ENCODE measurements at regions not wholly inside any gene's neighbourhood (a gene's known extent, or its start where the extent isn't known, plus 50 kb on each side); places are given as distances from the start of the nearest gene placed in this dataset.

- H4K8ac ChIP-seq (replicated peaks; ENCODE audit: insufficient read length, low read depth, low read length) = no peak overlapping the region
- Mint-ChIP-seq H3K36me3 (ENCODE audit: insufficient read depth in 1 of 3, low read depth in 3 of 3) (no peaks in the 10 kb centered on the region), H3K9me3 (no peaks in the 10 kb centered on the region), H3K4me3 (no peak overlapping the region), H3K27me3 (ENCODE audit: low read depth) (no peaks in the 10 kb centered on the region), H3K4me1 (0 out of 4 replicates have a peak, but pooled peaks cover 0 to 2% of the 10 kb centered on the region in 2 experiments), H3K27ac (no peak overlapping the region)
- H2BK20ac ChIP-seq (ENCODE audit: low read depth, low read length, poor library complexity, severe bottlenecking) = no peak overlapping the region
- no CpG with 5 or more reads among the region's 3 CpGs for whole genome bisulfite sequencing (ENCODE audit: extremely low coverage, insufficient read length, low lambda C conversion rate)
- H3K14ac ChIP-seq (ENCODE audit: insufficient read depth, low read length) = no peak overlapping the region
- no peak for TF ChIP-seq CTCF (conservative IDR thresholded peaks at IDR 0.05)
- no peak overlapping the region for H2BK12ac ChIP-seq (ENCODE audit: insufficient read length, low read depth, low read length)
- no peak overlapping the region for H3K4me2 ChIP-seq (ENCODE audit: insufficient read depth, insufficient read length, low read length)
- no peaks in the 10 kb centered on the region for H3K4me1 ChIP-seq (ENCODE audit: insufficient read depth, low read length)
- H3K18ac ChIP-seq (ENCODE audit: insufficient read length, low read depth, low read length) = no peak overlapping the region
- no peaks in the 10 kb centered on the region for H4K20me1 ChIP-seq (ENCODE audit: control insufficient read depth, insufficient read depth, insufficient read length)
- H4K91ac ChIP-seq (ENCODE audit: insufficient read length, low read depth, low read length) = no peak overlapping the region
- H3K27me3 ChIP-seq (ENCODE audit: insufficient read depth, low read length) = no peaks in the 10 kb centered on the region
- no peak overlapping the region for H4K5ac ChIP-seq (ENCODE audit: insufficient read length, low read depth, low read length)
- H2AFZ ChIP-seq (ENCODE audit: low read length) = no peak overlapping the region
- no peaks in the 10 kb centered on the region for H3K23me2 ChIP-seq (ENCODE audit: insufficient read length, low read depth, low read length, poor library complexity, severe bottlenecking)
- no peak overlapping the region for H3K4ac ChIP-seq (ENCODE audit: low read depth, low read length)
- H3K9ac ChIP-seq (ENCODE audit: extremely low read depth, insufficient read length, low read length) = no peak overlapping the region
- no peak for DNase-seq
- no peaks in the 10 kb centered on the region for H3K9me3 ChIP-seq (ENCODE audit: control insufficient read depth, low read depth, low read length)
- no peak overlapping the region for H2AK5ac ChIP-seq (ENCODE audit: insufficient read length, low read length)
- no peak overlapping the region for H3K23ac ChIP-seq (ENCODE audit: insufficient read length, low read depth, low read length)
- H2BK120ac ChIP-seq (ENCODE audit: low read depth, low read length, poor library complexity, severe bottlenecking) = no peak overlapping the region
- no peak overlapping the region for H3K27ac ChIP-seq (ENCODE audit: insufficient read length, low read depth, low read length)
- no peak overlapping the region for H3T11ph ChIP-seq (ENCODE audit: low read length)
- no peak overlapping the region for H2BK15ac ChIP-seq (ENCODE audit: low read depth, low read length)
- no peaks in the 10 kb centered on the region for H3K79me1 ChIP-seq (ENCODE audit: insufficient read depth, low read depth, low read length, poor library complexity, severe bottlenecking)
- no peak overlapping the region for H2BK5ac ChIP-seq (ENCODE audit: insufficient read length, low read length)
- H3K79me2 ChIP-seq (ENCODE audit: insufficient read depth, low read length) = no peaks in the 10 kb centered on the region
- no peak overlapping the region for H3K56ac ChIP-seq (ENCODE audit: insufficient read length, low read depth, low read length)
Measured at GRCh38 chr7:20510573-20510900, 104.9 kb upstream of the ABCB5 start.
